NCI-H526 treated with DMSO at 0.1 percent for 48 hours (cell line): ENCODE measurements at regions not wholly inside any gene's neighbourhood (a gene's known extent, or its start where the extent isn't known, plus 50 kb on each side); places are given as distances from the start of the nearest gene placed in this dataset.

Source experiments
- DNase-seq: peaks from one replicate; lab custom pipeline; 2025; lab: John Stamatoyannopoulos, UW

DNA sequence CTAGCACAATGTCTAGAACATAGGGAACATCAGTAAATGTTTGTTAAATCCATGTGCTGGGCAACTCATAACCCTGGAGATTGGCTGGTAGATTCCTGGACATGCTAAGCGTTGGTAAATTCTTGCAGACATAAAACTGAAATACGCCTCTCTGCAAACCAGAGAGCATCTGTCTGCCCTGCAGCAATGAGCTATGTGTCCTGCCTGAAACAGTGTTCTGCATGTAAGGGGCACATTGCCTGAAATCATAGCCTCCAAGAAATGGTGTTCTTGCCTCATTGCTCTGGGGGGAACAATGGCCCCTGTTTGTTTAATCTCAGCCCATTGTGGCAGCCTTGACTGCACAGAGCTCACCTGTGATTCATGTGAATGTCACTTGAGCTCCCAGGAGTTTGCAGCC, 113.5 kb upstream of the CCL2 start:
- no peak for DNase-seq

DNA sequence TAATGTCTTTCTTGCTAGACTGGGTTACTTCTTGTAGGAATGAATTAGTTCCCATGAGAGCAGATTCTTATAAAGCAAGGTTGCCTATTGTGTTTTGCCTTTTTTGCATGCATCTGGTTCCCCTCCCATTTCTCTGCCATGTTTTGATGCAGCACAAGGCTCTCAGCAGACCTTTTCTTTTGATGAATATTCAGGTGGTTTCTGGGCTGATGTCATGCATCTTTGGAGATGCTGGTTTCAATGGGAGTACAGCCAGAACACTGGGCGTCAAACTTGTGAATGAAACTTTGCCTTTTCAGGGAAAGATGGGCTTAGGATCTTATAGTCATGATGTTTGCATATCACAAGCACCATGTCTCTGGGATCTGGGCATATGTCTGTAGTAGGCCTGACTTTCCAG, 111.7 kb upstream of the CCL2 start:
- DNase-seq: no peak

DNA sequence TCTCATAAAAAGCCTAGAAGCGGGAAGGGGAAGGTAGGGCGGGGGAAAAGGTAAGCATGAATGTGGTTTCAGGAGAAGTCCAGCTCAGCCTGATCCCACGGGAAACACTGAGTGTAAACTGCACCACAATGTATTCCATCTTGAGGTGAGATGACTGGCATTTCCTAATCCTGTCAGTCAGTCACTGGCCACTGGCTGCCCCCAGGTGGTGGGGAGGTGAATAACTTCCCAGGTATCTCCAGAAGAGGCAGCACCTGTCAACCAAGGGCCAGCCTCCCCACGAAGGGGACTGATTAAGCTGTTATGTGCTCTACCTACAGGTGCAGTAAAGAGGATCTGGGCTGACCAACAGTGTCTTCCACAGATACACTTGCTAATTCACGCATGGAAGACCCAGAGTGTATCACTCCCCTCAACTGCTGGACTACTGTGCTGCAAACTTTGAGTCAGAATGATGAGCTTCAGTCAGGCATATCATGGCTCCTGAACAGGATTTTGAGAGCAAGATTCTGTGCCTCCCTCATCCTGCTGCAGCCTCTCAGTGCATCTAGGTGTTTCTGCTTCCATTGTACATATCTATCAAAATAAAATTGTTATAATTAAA, 108.5 kb upstream of the CCL2 start:
- peak; percentile 33 for DNase-seq

DNA sequence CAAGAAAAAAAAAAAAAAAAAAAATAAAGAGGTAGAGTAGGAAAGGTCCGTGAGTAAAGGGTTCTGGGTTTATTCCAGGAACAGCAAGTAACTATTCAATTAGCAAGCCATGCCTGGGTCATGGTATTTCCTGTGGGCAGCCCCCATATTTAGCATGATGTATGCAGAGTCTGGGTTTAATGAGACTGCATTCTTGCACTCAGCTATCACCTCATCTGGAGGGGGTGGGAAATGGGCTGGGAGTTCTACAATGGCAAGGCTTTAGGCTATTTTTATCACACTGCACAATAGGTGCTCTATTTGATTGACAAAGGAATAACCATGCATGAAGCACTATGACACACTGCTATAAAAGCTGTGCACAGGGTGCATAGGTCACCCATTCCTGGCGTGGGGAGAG, 104.0 kb upstream of the CCL2 start:
- DNase-seq: no peak

DNA sequence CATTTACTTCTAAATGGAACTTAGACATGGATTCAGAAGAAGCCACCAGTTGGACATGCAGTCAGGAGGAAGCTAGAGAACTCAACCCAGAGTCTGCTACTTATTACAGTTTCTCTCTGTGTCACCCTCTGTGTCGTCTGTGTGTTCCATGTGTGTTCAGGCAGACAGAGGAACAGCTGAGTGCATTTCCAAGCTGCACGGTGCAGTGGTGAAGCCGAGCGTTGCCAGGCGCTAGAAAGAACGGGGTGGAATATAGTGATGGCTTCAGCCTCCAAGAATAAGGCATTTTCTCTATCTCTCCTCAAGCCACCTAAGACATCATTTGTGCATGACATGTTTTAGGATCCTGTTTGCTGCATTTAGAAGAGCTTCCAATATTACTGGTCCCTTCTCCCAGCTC, 101.1 kb upstream of the CCL2 start:
- no peak for DNase-seq

DNA sequence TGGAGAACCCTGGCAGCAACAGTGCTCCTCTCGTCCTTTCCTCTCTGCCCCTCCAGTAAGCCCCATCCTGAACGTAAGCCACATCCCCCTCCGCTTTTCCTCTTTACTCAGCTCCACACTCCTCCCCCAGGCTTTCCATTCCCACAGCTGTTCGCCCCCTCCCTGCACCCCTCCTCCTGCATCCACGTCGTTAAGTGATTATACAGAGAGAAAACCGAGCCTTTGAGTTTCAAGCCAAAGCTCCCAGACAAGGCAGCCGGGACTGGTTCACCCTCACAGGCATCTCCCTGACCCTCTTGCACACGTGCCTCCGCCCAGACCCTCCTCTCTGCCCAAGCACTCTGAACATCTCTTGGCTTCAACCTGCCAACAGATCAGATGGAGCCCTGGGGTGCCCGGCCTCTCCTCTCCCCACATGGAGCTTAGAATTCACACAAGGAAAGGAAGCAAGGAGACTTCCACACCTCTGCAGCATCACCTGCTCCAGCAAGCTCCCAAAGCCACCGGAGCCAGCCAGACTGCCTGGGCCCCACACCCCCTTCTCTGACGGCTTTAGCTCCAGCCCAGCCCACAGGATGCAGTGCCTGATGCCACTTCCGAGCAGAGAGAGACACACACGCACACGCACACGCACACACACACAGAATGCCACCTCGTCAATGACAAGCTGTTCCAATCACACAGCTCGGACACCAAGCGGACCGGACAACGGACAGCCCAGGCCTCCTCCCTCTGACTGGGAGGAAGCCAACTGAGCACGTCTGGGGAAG, 99.9 kb upstream of the CCL2 start:
- DNase-seq: no peak

DNA sequence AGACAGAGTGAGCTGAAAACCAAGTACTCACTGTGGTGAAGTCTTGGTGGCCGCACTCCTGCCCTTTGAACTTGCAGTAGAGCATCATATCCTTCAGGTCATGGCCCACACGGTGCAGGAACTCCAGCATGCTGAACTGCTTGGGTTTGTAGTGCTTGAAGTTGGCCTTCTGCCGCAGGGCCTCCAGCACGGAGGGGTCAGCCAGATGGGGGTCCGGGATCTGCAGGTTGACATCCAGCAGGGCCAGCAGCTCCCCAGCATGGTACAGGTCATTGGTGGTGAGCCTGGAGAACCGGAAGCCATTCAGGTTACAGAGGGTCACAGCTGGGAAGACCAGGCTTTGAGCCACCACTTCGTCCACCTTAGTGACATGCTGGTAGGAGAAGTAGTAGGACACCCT, 99.1 kb upstream of the CCL2 start:
- no peak for DNase-seq

DNA sequence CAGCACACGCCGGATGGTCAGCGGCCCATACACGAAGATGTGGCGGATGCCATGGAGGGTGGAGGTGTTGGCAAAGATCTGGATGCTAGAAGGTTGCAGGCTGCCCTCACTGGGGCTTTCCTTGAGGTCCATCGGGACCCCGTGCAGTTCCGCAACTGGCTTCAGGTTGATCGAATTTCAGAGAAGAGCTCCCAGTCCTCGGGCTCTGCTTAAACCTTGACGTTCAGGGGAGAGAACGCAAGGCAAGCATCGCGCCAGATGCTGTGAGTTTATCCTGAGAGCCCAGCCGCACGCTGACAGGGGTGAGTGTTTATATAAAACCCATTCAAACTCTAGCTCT, 98.7 kb upstream of the CCL2 start:
- no peak for DNase-seq

DNA sequence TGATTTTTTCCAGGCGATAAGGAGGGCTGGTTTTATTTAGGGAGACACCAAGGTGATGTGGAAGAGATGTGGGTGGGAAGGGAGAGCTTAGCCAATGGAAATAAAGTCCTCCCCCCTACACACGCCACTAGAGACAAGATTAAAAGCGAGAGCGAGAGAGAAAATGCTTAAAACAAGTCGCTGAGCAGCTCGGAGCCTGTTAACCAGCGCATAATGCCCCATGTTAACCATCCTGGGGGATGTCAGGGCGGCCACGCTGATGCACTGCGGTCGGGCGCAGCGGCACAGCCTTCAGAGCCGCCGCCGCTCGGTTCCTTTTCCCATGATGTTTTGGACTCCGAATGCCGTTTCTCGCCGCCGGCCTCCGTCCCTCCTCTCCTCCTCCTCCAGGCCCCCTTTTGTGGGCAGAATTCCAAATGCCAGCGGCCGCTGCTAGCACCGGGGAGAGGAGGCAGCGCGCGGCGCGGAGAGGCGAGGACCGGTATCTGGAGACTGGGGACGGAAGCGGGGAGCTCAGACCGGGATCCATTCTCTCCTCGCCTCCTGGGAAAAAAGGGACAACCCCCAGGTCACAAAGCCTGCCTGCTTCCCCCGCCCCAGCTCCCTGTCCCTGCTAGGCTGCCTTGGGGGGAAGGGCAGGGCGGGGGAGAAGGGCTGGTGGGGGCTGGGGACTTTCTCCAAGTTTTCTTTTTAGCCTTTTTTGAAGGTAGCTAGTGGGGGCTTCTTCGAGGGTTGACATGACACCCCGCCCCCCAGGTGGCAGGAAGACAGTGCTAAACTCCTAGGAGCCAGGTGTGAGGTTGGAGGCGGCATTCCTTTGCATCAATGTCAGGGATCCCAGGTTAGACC, 98.1 kb upstream of the CCL2 start:
- DNase-seq: no peak

DNA sequence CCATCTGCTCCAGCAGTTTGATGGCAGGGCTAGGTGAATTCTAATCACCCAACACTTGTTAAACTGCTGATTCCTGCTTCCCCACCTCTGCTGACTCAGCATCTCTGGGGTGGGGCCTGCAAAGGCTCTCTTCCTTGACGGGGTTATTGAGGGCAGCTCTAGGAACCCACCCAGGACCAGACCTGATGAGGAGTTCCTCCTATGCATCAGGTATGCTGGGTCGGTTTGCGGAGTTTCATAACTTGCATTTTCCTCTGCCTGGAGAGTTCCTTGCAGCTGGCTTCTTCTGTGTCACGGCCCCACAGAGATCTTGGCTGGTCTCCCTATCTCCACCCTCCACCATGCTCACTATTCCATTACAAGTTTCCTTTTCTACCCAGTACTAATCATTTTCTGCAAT, 93.4 kb upstream of the CCL2 start:
- no peak for DNase-seq

DNA sequence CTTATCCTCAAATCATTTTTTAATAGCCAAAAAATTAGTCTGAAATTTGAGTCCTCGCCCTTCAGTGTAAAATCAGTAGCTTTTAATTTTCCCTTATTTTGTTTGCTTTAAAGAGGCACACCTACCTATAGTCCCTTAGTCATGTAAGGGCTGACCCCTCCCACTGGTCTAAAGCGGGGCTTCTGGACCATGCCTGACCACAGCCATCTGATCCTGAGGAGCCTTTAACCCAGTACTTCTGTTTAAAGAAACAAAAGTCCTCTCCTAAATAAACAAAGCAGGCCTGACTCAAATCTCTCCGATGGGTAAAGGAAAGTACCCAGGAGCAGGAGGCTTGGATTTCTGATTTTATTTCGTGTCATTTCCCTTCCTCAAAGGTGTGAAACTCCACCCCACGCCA, 92.0 kb upstream of the CCL2 start:
- no peak for DNase-seq

DNA sequence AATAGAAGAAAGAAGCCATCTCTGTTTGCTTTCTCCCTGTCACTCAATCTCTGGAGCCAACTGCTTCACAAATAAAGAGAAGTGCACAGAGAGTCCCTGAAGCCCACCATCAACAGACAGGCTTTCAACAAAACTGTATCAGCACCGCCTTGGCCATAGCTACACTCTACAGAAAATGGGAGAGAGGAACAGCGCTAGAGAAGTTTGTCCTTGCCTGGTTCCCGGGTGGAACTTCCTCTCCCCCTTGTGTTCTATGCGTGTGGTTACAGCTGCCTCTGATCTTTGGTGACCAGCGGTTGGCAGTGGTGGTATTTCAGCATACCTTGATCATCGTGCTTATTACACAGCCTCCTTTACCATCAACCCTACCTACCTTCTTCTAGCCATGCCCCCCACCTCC, 91.4 kb upstream of the CCL2 start:
- DNase-seq: no peak

DNA sequence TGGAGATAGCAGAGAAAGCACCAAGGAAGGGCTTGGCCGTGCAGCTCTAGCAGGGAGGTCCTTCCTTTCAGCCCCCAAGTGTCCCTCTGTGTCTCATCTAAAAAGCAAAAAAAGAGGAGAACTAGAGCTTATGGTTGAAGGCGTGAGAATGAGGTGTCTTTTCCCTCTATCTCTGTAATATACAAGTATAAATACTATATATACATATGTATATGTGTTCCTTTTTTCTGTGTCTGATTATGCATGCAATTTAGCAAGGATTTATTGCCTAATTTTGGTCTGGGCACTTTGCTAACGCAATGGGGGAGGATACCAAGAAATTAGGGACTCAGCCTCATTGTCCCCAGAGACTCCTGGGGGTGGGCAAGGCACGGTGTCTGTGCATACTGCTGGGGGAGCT, 90.2 kb upstream of the CCL2 start:
- no peak for DNase-seq

DNA sequence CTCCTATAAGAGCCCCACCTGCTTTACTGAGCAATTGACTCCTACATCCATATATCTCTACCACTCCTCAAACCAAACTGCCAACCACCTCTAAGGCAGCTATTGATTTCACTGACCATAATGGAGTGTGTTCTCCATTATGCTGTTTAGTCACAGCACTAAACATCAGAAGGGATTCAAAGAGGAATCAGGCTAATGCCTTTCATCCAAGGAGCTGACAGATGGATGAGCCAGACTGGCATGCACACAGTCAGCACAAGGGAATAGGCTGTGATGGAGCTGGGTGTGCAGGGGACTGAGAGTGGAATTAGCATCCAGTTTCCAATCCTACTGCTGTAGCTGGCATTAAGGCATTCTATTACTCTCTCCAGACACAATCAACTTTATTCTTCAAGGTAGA, 88.7 kb upstream of the CCL2 start:
- DNase-seq: no peak

DNA sequence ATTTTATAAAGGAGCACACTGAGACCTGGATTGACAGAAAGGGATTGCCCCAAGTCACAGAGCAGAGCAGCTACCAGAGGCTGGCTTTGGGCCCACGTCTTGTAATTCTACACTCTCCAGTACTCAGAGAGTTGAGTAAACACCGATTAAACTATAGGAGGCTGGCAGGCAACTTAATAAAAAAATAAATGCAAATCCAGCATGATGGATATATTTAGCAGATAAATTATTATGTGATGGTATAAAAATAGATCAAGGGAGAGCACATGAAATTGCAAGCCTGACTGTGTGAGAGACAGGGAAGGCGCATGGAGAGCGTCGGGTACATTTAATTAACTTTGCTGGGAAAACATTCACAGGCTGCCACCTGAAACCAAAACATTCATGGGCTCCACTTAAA, 87.7 kb upstream of the CCL2 start:
- peak; percentile 87 for DNase-seq

DNA sequence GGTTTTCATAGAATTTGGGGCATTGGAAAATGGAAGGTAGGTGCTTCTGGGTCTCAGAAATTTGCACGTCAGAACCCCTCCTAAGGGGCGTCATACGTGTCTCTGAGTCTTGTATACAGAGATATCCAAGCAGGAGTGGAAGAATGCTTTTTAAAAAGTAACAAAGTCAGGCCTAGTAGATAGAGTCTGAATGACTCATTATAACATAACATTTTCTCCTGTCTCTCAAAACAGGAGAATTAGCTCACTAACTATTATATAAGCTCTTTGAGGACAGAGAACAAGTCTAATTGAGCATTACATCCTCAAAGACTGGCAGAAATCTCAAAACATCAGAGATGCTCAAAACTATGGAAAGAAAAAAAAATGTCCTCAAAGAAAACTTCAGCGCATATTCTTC, 86.1 kb upstream of the CCL2 start:
- no peak for DNase-seq

DNA sequence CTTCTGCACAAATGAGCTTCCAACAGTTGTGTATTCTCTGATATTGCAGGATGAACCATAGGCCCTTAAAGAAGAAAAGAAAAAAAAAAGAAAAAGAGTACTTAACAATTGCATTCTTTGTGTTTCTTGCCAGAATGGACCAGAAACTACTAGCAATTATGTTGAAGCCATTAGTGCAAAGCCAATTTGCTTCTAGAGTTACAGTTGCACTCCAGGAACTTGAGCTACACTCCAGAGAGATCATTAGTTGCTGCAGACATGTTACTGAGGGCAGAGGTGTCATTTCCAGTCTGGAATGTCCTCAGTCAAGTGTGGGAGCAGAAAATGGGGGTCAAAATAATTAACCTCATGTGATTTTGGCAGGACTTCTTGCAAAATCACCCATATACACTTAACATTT, 85.6 kb upstream of the CCL2 start:
- no peak for DNase-seq

DNA sequence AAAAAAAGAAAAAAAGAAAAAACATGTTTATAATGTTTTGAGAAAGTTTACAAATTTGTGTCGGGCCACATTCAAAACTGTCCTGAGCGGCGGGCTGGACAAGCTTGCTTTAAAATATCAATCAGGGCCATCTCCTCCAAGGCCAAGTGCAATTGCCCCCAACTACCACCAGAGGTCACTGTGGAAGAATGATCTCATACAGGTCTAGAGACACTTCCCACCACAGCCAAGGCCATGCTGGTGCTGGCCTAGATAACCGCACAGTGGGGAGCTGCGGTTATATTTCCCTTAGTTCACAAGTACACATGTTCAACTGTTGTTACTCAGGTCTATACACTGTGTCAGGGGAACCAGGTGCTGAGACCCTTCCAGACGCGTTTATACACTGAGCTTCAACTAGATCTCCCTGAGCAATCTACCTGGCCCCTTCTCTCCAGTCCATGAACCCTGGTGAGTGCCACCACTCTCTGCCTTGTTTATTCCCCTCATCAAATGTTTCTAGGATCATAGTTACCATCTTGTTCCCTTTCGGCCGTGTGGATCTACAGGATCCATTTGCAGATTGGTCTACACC, 83.8 kb upstream of the CCL2 start:
- DNase-seq: peak; percentile 14

DNA sequence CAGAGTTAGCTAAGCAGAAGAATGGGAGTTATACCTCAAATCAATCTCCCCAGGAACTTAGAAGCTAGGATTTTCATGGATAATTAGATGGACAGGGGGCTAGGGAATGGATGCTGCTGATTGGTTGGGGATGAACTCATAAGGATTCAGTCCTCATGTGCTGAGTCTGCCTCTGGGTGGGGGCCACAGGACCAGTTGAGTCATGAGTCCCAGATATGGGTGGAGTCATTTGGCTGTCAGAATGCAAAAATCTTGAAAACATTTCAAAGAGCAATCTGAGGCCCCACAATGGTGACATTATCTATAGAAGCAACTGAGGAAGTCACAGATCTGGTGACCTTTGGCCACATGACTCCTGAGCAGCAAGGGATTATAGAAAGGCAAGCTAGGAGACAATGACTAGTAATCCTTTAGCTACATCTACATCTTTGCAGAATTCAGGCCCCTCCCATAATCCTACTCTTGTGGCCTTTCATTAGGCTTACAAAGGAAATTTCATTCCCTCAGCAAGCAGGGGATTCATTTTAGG, 82.6 kb upstream of the CCL2 start:
- DNase-seq: no peak

DNA sequence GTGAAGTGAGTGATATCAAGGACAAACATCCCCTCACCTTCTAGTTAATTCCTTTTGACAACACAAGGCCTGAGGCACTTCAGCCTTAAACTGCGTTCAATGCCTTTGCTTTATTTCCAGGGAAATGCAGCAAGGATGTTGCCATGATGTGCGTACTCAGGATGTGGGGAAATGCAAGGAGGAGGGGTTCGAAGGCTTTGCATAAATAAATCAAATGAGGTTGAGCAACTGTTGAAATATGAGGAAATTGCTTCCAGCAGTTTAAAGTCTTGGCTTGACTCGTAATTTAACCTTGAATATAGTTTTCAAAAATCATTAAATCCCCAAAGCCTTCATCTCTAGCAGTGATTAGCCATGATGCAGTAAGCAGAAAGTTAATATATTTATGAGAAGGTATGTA, 81.8 kb upstream of the CCL2 start:
- DNase-seq: no peak

DNA sequence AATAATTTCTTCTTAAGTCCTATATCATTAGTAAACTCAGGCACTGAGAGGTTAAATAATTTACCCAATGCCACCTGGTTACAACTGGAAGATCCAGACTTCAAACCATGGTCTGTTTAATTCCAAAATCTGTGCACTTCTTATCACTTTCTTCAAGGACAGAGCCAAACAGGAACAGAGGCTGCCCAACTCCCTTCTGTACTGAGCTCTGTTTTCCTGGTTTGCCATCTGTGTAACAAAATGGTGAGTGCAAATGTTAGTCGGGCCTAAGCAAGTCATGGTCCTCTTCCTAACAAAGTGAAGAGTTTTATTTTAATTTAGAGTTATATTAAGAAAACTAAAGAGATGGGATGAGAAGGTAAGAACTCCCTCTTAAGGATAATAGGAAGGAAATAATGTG, 80.6 kb upstream of the CCL2 start:
- DNase-seq: no peak

DNA sequence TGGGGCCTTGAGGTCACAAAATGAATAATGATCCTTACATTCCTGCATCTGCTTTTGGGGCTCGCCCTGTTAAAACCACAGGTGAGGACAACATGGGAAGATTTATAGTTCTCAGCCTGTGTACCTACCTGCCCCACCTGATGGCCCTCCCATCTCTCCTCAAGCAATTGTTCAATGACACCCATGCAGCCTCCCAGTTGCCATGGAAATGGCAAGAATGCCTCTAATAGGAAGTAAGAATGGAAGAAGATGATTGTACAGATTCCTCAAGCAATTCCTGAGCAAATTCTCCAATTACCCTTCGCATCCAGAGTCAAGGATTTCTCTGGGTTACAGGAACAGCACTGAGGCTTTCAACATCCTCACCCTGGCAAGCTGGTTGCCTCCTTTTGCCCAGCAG, 78.6 kb upstream of the CCL2 start:
- DNase-seq: no peak

DNA sequence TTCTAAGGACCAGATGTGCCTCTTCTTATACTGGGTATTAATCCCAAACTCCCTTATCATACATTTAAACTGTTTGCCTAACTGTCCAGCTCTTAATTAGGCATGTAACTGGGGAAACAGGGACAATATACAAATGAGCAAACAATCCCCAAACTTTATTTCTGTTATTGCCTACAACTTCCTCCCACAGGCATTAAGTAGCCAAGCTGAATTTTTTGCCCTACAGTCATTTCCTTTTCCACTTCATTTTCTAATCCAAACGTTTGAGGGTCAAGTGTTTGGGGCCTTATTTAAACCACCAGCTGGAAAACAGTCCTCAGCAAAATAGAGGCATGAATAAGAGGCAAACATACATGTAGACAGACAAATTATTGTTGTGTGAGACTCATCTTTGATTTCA, 77.4 kb upstream of the CCL2 start:
- no peak for DNase-seq
